Heart left ventricle (tissue), 13 donors: ENCODE measurements at regions not wholly inside any gene's neighbourhood (a gene's known extent, or its start where the extent isn't known, plus 50 kb on each side); places are given as distances from the start of the nearest gene placed in this dataset.

Experiments
- POLR2A ChIP-seq, 2 donors: fragments of 450-650 bp; IDR thresholded peaks; one replicate each; pipeline ENCODE4 v1.6.1; 2017; ENCODE audit warnings: antibody characterized with exemption in 2 of 2, mild to moderate bottlenecking in 2 of 2, moderate library complexity in 2 of 2
- TF ChIP-seq, protein P1 (sequence below), 12 donors: fragments of 200-600 bp; sonication (generic) in 4 of 12; IDR thresholded peaks; one replicate each; pipeline versions ENCODE4 v1.5.0 to v1.8.0; 2018 to 2022; ENCODE audit warnings: antibody characterized with exemption in 12 of 12, mild to moderate bottlenecking in 5 of 12
- donor health status: ischemic (EF 13 %, LVEDD 7.1; RV severe dilation, severe dysfunction).
- donor health status: DM: no; HTN: yes; CAD: no.
- donor health status: DM: no; HTN: no; CAD: no.
- donor health status: ischemic (EF 25% LVEDD 6.9; RV normal size, moderate dysfunction).
- donor health status: ischemic (EF 25% LVEDD 5.7; RV mildly dilated, moderate dysfunction).
- donor health status: ischemic (EF 35%, LVEDD 5.7; RV mildly dilated, moderate dysfunction).
- donor health status: nonischemic (EF 11% LVEDD 7.7; RV severe dilation, severe dysfunction).
- donor health status: DM: yes; HTN: yes; CAD: no.
- donor health status: PGD.
- donor health status: ischemic (EF 29% LVEDD 5.4; RV normal size, mild dysfunction).
- donor health status: nonischemic (EF 23%, LVEDD 6.1; RV moderate dilation, normal function).

DNA sequence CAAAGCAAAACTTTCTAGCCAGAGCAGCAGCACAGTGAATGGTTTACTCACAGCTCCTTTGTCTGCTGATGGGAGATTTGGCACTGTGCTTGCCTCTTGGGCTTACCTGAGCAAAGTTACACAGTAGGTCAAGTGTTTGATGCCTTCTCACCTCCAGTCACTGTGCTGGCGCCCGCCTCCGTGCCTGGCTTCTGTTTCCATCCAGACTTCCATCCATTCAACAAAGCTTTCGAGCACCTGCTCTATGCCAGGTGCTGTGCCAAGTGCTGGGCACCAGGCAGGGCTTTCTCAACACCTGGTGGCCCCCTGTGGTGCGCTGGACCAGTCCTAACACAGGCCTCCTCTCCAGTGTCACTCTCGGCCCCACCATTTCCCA, 199.2 kb upstream of the EEA1 start:
- TF ChIP-seq, protein P1, sequence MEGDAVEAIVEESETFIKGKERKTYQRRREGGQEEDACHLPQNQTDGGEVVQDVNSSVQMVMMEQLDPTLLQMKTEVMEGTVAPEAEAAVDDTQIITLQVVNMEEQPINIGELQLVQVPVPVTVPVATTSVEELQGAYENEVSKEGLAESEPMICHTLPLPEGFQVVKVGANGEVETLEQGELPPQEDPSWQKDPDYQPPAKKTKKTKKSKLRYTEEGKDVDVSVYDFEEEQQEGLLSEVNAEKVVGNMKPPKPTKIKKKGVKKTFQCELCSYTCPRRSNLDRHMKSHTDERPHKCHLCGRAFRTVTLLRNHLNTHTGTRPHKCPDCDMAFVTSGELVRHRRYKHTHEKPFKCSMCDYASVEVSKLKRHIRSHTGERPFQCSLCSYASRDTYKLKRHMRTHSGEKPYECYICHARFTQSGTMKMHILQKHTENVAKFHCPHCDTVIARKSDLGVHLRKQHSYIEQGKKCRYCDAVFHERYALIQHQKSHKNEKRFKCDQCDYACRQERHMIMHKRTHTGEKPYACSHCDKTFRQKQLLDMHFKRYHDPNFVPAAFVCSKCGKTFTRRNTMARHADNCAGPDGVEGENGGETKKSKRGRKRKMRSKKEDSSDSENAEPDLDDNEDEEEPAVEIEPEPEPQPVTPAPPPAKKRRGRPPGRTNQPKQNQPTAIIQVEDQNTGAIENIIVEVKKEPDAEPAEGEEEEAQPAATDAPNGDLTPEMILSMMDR (IDR thresholded peaks at IDR 0.05), result no peak
- no peak for TF ChIP-seq POLR2A (IDR thresholded peaks at IDR 0.05)
